GM21825 (cell line): ENCODE measurements at regions not wholly inside any gene's neighbourhood (a gene's known extent, or its start where the extent isn't known, plus 50 kb on each side); places are given as distances from the start of the nearest gene placed in this dataset.
"Not testable (repeated sequence)": the region's sequence is repeated elsewhere in the genome, so short reads cannot be mapped to it uniquely, and the experiment has no call there.

Source experiments
- ATAC-seq: cut with Tn5 transposase; IDR thresholded peaks from one replicate; pipeline ENCODE4 v1.9.1; 2021; ENCODE audit warnings: mild to moderate bottlenecking, moderate library complexity; ENCODE audit not compliant: unreplicated experiment

DNA sequence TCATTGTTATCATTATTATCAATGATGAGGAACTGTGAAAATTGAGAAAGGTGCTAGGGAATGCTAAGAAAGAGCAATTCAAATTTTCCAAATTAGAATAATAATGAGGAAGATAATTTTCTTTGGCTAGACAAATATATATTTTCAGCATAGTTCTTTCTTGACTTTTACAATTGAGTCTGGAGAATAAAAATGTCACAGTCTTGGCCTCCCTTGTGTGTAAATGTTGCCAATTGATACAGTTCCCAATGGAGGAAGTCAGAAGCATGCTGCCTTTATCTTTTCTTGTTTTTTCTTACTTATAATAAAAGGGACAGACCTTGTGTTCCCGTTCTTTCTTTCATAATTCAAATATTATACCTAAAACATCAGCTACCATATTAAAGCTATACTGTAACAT lies 774.4 kb downstream of the SI start:
- no peak for ATAC-seq

DNA sequence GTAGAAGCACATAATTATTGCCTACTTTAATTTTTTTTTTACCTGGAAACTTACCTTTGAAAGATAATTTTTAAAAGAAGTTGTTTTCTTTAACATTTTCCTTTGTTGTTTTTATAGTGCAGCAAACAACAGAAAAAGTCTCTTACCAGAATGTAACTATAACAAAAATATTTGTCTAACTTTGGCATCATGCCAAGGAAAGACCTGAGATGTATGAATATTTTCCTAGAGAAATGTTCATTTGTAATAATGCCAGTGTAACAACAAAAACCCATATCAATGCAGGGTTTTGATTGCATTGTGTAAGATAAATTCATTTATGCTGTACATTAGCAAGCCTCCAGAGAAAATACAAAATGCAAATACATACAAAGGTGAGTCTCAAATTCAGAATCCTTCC lies 775.7 kb downstream of the SI start:
- ATAC-seq: no peak

DNA sequence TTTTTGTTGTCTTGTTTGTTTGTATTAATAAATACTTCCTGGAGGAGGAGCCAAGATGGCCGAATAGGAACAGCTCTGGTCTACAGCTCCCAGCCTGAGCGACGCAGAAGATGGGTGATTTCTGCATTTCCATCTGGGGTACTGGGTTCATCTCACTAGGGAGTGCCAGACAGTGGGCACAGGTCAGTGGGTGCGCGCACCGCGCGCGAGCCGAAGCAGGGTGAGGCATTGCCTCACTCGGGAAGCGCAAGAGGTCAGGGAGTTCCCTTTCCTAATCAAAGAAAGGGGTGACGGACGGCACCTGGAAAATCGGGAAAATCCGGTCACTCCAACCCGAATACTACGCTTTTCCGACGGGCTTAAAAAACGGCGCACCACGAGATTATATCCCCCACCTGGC lies 786.8 kb downstream of the SI start:
- ATAC-seq: not testable (repeated sequence)

DNA sequence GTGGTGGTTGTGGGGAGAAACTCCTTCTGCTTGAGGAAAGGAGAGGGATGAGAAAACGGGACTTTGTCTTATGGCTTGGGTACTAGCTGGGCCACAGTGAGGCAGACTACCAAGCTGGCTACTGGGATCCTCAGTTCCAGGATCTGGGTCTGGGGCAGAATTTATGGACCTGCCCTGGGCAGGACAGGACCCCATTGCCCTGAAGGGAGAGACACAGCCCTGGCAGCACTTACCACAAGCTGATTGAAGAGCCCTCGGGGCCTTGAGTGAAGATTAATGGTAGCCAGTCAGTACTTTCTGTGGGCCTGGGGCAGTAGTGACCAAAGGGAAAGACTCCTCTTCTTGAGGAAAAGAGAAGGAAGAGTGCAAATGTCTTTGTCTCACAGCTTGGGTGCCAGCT lies 799.7 kb downstream of the SI start:
- ATAC-seq: no peak

DNA sequence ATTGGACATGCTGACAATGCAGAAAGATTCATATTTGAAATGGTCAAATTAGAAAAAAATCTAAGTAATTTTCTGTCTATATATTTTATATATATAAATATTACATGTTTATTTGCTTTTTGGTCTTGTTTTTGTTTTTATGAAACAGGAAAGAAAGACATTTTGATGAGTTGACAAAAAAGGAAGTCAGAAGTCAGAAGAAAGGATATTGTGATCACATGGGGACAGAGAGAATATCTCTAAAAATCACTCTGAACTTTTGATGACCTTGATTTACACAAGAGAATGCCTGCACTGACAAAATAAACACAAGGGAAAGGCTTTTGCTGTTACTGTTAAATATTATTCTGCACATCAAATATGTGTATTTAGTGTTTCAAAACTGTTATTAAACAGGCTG lies 811.2 kb downstream of the SI start:
- ATAC-seq: no peak

DNA sequence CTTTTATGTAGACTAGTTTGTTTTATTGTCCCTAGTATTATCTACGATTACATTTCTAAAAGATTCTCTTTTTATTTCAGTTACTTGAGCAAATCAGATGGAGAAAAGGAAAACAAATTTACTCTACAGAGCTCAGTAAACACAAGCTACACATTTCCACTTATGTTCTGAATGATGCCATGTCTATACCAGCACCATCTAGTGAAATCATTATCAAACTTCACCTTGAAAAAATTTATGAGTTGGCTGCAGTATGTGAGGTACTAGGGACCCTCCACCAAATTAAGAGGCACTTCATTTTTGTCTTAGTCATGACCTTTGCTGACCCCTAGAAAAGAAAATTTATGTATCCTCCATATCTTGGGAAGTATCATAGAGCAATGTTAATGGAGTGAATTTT lies 827.4 kb downstream of the SI start:
- ATAC-seq: no peak

DNA sequence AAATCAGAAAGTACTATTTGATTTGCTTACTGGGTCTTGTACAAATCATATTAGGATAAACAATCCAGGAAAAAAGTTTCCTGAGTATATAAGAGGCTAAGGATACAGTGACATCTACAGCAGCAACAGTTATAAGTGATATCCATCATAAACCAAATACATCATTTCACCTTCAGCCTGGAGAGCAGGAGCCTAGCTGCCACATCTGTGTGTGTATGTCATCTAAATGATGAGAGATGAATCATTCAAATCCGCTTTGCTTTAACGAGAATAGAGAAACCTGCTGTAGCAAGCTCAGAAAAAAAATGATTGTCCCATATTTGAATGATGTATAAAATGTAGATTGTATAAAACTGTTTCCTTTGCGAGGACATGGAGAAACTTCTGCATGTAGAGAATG lies 841.4 kb downstream of the SI start:
- no peak for ATAC-seq

DNA sequence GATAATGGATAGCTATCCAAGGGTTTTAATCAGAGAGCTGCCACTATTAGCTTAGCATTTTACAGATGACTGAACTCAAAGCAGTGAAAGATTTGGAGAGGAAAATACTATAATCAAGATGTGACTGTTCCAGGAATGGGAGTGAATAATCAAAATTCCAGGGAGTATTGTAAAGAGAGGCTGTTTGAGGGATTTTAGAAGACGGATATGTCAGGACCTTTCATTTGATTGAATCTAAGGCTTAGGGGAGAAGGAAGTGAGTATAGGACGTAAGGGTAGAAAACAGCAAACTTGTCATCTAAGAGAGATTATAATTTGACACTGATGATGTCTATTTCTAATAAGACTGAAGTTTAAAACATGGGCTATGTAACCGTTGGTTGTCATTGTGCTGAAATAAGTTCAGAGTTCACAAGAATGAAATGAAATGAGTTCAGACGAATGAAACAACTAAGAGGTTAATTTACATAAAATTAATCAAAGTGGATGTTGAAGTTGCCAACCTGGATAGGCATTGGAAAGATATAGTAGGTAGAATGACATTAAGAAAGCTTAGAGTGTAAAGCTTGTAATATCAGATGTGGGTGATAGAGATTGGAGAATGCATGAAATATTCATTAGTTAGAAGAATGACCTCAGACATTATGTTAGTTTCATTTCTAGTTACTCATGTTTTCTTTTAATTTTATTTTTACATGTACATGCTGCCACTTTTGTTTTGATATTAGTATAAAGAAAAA lies 842.8 kb downstream of the SI start:
- ATAC-seq: no peak

DNA sequence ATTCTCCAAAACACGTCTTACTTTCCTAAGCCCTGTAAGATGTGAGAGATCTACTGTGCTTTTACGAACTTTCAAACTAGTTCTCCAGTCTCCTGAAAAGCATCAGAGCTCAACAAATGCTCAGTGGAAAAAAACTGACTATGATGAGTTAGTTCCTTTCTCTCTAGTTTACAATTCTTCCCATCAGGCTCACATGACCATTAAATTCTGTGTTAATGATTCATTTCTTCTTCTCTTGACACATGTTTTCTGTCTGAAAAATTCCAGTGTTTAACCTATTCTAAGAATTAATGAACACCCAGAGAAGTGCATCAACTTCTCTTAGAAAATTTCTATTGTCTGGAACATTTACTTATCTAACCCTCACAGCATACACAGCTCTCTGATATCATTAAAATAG lies 844.3 kb downstream of the SI start:
- ATAC-seq: no peak

DNA sequence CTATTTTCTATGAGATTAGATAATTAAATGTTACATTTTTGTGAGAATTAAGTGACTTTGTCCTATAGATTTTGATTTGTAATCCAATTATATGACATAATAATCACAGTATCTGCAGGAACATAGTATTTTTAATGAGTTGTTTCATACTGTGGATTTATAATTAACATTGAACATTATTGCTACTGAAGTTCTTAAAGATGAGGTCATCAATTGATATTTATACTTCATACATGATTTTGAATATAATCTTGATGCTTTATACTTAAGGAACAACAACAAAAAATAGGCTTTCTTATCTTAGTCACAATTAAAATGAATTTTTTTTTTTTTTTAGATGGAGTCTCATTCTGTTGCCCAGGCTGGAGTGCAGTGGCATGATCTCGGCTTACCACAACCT lies 846.6 kb downstream of the SI start:
- ATAC-seq: no peak

DNA sequence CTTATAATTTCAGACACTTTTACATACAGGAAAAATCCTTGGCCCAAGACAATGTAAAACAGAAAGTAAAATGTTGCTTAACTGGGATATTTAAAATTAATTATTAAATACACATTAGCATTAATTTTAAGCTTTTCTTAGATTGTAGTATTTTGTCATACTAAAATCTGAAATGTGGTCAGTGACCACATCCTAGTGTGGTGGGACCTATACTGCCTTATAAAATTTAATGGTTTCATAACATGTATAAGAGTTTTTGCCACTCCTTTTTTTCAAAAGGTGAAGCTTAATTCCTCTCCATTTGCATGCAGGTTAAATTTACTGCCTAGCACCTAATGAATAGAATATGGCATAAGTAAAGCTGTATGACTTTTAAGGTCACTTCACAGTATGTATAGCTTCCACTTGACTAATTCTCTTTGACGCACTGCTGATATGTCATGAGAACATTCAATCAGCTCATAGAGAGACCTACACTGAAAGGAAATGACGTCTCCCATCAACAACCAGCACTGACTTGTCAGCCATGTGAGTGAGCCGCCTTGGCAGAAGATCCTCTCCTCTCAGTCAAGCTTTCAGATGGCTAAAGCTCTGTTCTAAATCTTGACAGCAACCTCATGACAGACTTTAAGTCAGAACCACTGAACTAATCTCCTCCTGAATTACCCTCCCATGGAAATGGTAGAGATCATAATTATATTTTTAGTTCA lies 847.8 kb downstream of the SI start:
- ATAC-seq: no peak

DNA sequence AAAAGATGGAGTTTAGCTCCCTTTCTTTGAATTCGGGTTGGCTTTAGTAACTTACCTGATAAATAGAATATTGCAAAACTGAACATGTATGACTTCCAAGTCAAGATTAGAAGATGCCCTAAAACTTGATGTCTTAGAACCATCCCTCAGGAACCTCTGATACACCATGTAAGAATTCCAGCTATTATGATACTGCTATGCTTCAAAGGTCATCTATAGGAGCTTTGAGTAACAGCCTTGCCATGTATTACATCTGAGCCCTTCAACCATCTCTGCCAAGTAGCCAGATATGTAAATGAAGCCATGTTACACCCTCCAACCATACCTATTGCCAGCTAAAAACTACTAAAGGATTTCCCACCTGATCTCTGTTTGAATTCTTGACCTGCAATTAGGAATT lies 854.2 kb downstream of the SI start:
- no peak for ATAC-seq

DNA sequence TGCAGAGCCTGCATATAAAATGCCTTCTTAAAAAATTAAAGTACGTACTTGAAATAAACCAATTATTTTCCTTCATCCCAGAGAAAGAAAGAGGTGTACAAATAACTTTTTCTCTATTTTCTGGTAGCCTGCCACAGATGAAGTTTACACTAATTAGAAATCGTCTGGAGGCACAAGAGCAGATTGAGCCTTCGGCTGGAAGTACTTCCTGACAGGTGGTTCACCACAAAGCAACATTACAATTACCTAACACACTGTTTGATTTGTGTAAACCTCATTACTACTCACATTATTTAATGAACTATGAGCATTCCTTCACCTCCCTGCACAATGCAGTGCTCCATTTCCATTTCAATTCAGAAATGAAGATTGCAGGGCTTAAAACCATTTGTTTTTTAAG lies 856.1 kb downstream of the SI start:
- ATAC-seq: no peak

DNA sequence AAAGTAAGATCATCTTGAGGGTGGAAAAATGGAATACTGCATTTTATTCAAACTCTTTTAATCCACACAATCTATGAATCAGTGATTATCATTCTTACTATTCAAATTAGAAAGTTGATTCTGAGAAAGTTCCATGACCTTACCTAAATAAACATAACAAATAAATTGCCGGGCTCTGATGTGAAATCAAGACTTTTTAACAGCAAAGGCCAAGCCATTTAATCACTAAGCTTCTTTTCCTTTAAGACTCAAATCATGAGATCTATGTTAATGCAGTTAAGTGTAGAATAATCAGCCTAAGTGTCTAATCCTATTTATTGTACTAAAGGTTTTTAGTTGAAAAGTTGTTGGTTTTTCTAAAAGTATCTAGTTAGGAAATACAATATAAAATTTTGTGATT lies 857.0 kb downstream of the SI start:
- no peak for ATAC-seq

DNA sequence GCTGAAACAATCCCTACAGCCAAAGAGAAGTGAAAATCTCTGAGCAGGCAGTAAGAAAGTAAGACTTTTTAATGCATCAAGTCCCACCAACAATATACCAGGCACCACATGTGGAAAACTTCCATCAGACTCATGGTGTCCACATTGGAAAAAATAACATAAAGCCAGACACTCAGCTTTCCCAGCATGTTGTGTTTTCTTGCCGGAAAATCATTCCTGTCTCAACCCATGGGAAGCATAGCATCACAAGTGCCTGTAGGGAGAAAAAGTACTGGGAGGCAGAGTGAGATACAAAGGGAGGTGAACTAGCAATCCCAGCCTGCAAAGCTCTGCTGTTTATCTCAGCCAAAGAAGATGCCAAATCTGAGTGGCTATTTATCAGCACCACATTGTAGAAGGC lies 868.9 kb downstream of the SI start:
- no peak for ATAC-seq

DNA sequence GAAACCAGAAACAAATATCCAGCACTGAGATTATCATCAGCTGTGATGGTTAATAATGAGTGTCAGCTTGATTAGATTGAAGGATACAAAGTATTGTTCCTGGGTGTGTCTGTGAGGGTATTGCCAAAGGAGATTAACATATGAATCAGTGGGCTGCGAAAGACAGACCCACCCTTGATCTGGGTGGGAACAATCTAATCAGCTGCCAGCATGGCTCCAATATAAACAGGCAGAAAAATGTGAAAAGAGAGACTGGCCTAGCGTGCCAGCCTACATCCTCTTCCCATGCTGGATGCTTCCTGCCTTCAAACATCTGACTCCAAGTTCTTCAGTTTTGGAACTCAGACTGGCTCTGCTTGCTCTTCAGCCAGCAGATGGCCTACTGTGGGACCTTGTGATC lies 869.5 kb downstream of the SI start:
- ATAC-seq: no peak

DNA sequence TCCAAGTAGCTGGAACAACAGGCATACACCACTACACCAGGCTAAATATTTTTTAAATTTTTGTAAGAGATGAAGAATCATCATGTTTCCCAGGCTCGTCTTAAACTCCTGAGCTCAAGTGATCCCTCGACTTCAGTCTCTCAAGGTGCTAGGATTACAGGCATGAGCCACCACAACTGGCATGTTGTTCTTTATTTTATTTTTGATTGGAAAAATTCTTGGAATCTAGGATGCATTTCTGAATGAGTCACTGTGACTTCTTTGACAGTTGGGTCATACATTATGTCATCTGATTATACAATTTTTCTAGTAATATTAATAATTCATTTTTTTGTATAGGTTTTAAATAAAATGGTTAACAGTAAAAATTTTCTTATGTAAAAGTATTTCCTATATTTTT lies 870.2 kb downstream of the SI start:
- no peak for ATAC-seq

DNA sequence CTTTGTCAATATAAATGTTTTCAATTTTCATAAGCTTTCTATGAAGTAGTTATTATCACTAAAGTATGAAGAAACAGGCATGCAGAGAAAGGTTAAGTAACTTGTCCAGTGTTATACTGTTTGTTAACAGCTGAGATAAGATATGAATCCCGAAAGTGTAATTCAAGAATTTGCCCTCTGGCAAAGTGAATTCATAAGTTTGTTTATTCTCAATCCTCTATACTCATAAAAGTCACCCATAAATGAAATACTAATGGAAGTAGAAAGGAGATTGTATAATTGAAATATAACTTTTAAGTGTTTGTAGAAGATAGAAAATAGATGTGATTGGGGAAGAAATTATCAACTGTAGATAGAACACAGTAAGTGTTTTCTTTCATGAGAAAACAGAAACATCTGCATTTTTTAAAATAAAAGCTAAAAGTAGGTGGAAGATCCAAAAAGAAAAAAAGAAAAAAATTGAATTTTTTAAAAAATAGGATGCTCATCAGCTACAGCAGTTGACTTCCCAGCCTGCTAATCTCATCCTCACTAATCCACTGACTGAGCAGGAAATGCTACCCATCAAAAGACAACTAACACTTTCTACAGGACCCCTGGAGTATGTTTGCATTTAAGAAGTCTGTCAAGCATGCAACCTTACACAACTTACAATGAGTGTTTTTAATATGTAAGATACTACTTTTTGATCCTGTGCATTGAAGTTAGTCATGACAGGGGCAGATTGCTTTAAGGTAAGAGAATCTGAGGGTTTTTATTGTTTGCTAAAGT lies 878.1 kb downstream of the SI start:
- ATAC-seq: no peak

DNA sequence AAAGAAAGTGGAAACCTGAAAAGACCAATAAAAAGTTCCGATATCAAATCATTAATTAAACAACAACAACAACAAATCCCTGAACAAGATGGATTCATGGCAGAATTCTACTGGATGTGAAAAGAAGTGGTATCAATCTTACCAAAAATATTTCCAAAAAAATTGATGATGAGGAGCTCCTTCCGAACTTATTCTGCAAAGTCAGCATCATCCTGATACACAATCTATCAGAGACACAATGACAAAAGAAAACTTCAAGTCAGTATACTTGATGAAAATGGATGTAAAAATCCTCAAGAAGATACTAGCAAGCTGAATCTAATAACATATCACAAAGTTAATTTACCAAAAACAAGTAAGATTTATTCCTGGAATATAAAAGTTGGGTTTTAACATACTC lies 881.8 kb downstream of the SI start:
- ATAC-seq: no peak

DNA sequence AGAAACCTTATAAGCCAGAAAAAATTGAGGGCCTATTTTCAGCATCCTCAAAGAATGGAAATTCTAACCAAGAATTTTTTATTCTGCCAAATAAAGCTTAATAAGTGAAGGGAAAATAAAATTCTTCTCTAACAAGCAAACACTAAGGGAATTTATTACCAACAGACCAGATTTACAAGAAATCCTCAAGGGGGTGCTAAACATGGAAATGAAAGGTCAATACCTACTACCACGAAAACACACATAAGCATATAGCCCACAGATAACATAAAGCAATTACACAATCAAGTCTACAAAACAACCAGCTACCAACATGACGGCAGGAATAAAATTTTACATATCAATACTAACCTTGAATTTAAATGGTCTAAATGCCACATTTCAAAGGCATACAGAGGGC lies 883.5 kb downstream of the SI start:
- no peak for ATAC-seq

DNA sequence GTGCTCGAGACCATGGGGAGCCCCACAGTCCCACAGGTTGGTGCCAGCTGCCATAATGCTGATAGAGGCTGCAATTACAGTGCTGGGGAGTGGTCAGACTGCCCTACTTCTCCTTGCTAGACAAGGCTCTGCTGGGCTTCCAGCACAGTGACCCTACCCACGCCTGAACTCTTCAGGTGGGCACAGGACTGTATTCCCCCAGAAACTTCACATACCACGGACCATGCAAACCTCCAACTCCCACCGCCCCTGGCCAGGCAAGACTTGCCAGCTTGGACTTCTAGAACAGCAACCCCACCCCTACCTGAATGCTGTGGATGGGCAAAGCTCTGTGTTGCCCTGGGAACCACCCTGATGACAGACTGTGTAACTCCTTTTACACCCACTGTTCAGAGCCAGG lies 885.3 kb downstream of the SI start:
- no peak for ATAC-seq

DNA sequence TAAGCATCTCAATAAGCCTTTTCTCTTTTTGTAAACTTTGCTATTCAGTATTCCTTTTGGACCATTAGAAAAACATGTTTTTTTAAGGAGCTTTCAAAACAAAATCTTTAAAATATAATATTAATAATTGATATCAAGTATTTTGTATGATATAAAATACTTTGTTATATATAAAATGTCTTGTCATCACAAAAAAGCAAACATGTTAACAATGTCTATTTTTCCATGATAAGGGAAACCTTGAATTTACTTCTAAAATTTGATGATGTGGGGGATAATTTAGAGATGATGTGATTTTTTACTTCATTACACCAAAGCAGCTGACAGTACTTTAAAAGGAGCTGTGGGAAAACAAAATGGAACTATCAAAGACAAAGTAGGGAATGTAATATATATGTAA lies 887.7 kb downstream of the SI start:
- no peak for ATAC-seq
